A673 (cell line): ENCODE measurements at regions not wholly inside any gene's neighbourhood (a gene's known extent, or its start where the extent isn't known, plus 50 kb on each side); places are given as distances from the start of the nearest gene placed in this dataset.

Source experiments
- EZH2 ChIP-seq: fragments of 200-600 bp; sonication (generic); IDR thresholded peaks from 2 replicates; pipeline ENCODE4 v1.6.1; 2017; ENCODE audit warnings: borderline replicate concordance, low read depth, mild to moderate bottlenecking, mixed read lengths, antibody characterized with exemption, low read length; ENCODE audit not compliant: poor library complexity, severe bottlenecking
- TF ChIP-seq, protein P1 (sequence below): fragments of 300-800, 200-600 bp; sonication (generic); conservative IDR thresholded peaks from 2 replicates; pipeline ENCODE4 v1.5.1; 2017; ENCODE audit warnings: low read depth, mild to moderate bottlenecking, antibody characterized with exemption, low read length, moderate library complexity, mixed read lengths

DNA sequence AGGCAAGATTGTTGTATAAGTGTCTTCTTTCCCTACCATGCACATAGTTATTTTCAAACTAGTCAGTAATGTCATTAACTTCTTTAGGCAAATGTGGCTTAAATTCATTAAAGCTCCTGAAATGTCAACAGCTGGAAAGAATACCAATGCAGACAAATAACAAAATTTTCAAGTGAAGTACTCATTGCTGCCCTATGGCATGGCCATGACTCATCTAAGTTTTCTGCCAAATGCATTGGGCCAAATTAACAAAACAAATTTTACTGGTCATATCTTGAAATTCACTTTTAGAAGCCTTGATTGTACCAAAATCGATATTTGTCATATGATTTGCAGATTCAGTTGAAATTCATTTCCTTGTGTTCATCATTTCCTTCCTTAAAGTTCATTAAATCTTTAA lies 915.9 kb downstream of the SLC6A15 start:
- TF ChIP-seq, protein P1, sequence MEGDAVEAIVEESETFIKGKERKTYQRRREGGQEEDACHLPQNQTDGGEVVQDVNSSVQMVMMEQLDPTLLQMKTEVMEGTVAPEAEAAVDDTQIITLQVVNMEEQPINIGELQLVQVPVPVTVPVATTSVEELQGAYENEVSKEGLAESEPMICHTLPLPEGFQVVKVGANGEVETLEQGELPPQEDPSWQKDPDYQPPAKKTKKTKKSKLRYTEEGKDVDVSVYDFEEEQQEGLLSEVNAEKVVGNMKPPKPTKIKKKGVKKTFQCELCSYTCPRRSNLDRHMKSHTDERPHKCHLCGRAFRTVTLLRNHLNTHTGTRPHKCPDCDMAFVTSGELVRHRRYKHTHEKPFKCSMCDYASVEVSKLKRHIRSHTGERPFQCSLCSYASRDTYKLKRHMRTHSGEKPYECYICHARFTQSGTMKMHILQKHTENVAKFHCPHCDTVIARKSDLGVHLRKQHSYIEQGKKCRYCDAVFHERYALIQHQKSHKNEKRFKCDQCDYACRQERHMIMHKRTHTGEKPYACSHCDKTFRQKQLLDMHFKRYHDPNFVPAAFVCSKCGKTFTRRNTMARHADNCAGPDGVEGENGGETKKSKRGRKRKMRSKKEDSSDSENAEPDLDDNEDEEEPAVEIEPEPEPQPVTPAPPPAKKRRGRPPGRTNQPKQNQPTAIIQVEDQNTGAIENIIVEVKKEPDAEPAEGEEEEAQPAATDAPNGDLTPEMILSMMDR: no peak
- TF ChIP-seq EZH2: no peak
